ENCODE measurements at regions not wholly inside any gene's neighbourhood (a gene's known extent, or its start where the extent isn't known, plus 50 kb on each side); places are given as distances from the start of the nearest gene placed in this dataset.

- ATAC-seq (ENCODE audit: low read depth): no peak
- dilution Hi-C loops (cut with HindIII; ENCODE audit: low sequenced_read_pairs, unreplicated experiment): no loop called here
Measured at GRCh38 chr6:16837217-16837972, 76.1 kb upstream of the ATXN1 start.

More at GRCh38 chr6:16837217-16837972, 76.1 kb upstream of the ATXN1 start:
- H3K27ac ChIP-seq (ENCODE audit: insufficient read depth, low read length): peak overlapping the region; percentile 51; the same call in 1 of the 2 replicates
- no peak overlapping the region for H3K56ac ChIP-seq (ENCODE audit: extremely low read depth, insufficient read depth, low read length)
- no peak overlapping the region for H2BK5ac ChIP-seq (ENCODE audit: low read depth, low read length, poor library complexity, severe bottlenecking)
- in situ Hi-C loops (cut with MboI; ENCODE audit: low sequenced_read_pairs) (no loop called here), intact Hi-C loops (cut with micrococcal nuclease) (no loop called here)
- TF ChIP-seq ELK1 (IDR thresholded peaks at IDR 0.05; ENCODE audit: borderline replicate concordance, low read depth, low read length) (no peak), FOS (IDR thresholded peaks at IDR 0.05; ENCODE audit: low read depth, low read length) (no peak)
- peak overlapping the region; percentile 58 for H2BK120ac ChIP-seq (ENCODE audit: low read depth, low read length)
- H2BK15ac ChIP-seq (ENCODE audit: low read depth, low read length): 0 out of 3 replicates have a peak overlapping the region, but pooled peaks have one; percentile 22
- peak overlapping the region; percentile 36; the same call in 1 of the 2 replicates for H2AK5ac ChIP-seq (ENCODE audit: low read depth, low read length)
- H2AK9ac ChIP-seq (replicated peaks; ENCODE audit: low read depth, low read length, poor library complexity): no peak overlapping the region
- no peak overlapping the region for H4K91ac ChIP-seq (ENCODE audit: insufficient read depth, low read depth, low read length)
- H3K4me2 ChIP-seq (ENCODE audit: low read depth, low read length): peak overlapping the region; percentile 48; the same call in 1 of the 2 replicates
- H3K9ac ChIP-seq (ENCODE audit: low read depth, low read length): no peak overlapping the region
- no peaks in the 10 kb centered on the region for H3K9me3 ChIP-seq (ENCODE audit: control insufficient read depth, insufficient read depth, low read length)
- BruUV-seq (replicated peaks): no TSS peak
- H3K36me3 ChIP-seq (ENCODE audit: control insufficient read depth, insufficient read depth, low read length): no peaks in the 10 kb centered on the region
- POLR2A ChIA-PET (ENCODE audit: unreplicated experiment): interaction anchor here (0.7 kb wide), 3 partner anchors 9 to 254 kb away, joined by 3 to 4 read pairs (median 4); no protein-coding TSS in a partner anchor
- H4K5ac ChIP-seq (ENCODE audit: low read depth, low read length): 0 out of 2 replicates have a peak overlapping the region, but pooled peaks have one; percentile 17
- H4K20me1 ChIP-seq (ENCODE audit: insufficient read depth, low read length): no peaks in the 10 kb centered on the region
- H3K4me1 ChIP-seq (ENCODE audit: control insufficient read depth, insufficient read depth, low read length): peaks cover 9% of the 10 kb centered on the region
- H2BK20ac ChIP-seq (ENCODE audit: low read depth, low read length): peak overlapping the region; percentile 75
- H3K27me3 ChIP-seq (ENCODE audit: control insufficient read depth, insufficient read depth, low read length): no peaks in the 10 kb centered on the region
- no CpG with 5 or more reads among the region's 6 CpGs for WGBS, 2 experiments (ENCODE audit: extremely low coverage in 2 of 2, insufficient read length in 1 of 2)
- H3K79me1 ChIP-seq (ENCODE audit: low read depth in 1 of 2, low read length in 2 of 2): no peaks in the 10 kb centered on the region
- H3K23ac ChIP-seq (ENCODE audit: low read depth, low read length): peak overlapping the region; percentile 80
- peak overlapping the region; percentile 7 for H2AFZ ChIP-seq (replicated peaks; ENCODE audit: low read length, poor library complexity)
- peak overlapping the region; percentile 57 for H3K4ac ChIP-seq (ENCODE audit: low read depth, low read length)
- H4K8ac ChIP-seq (ENCODE audit: low read depth in 2 of 2, low read length in 2 of 2): peak overlapping the region in 1 of 2 experiments; percentile 73; a peak in 2 of 4 replicates
- H3K18ac ChIP-seq (ENCODE audit: low read depth, low read length): peak overlapping the region; percentile 96
- CTCF ChIA-PET: no interaction called here
- H3K14ac ChIP-seq (replicated peaks; ENCODE audit: low read depth, low read length): peak overlapping the region; percentile 50
- 0 out of 2 replicates have a peak, but pooled peaks cover 3% of the 10 kb centered on the region for H3K9me1 ChIP-seq (ENCODE audit: insufficient read depth, low read length)
- no peak for DNase-seq
- H3K4me3 ChIP-seq (ENCODE audit: insufficient read depth, low read depth, low read length): no peak overlapping the region
